ENCODE measurements at regions not wholly inside any gene's neighbourhood (a gene's known extent, or its start where the extent isn't known, plus 50 kb on each side); places are given as distances from the start of the nearest gene placed in this dataset.
A peak's percentile ranks its signal among the peaks of the same experiment; 100 is the strongest.

GRCh38 chr3:152113413-152113812, 155.3 kb upstream of the MBNL1 start:
- DNase-seq, result no peak

GRCh38 chr3:152113992-152114651, 154.6 kb upstream of the MBNL1 start:
- in situ Hi-C loops (cut with HindIII; ENCODE audit: low pct_ligation_motif_present, low sequenced_read_pairs), result no loop called here
- no peak overlapping the region for H3K4me3 ChIP-seq (ENCODE audit: low read depth, low read length)
- H3K36me3 ChIP-seq (replicated peaks), result no peaks in the 10 kb centered on the region
- H3K27ac ChIP-seq, result no peak overlapping the region
- no peaks in the 10 kb centered on the region for H3K27me3 ChIP-seq (replicated peaks)
- no peak for TF ChIP-seq CTCF (IDR thresholded peaks at IDR 0.05; ENCODE audit: low read depth, low read length, missing control alignments)
- no peak for DNase-seq

More at GRCh38 chr3:152113413-152113812, 155.3 kb upstream of the MBNL1 start:
- Histone ChIP-seq H3K4me3 (ENCODE audit: low read depth, low read length) (no peak overlapping the region), H3K27me3 (replicated peaks) (no peaks in the 10 kb centered on the region), H3K27ac (no peak overlapping the region), H3K36me3 (replicated peaks) (no peaks in the 10 kb centered on the region)
- no peak for TF ChIP-seq CTCF (IDR thresholded peaks at IDR 0.05; ENCODE audit: low read depth, low read length, missing control alignments)
- in situ Hi-C loops (cut with HindIII; ENCODE audit: low pct_ligation_motif_present, low sequenced_read_pairs), result no loop called here

- no peak for DNase-seq
- peak overlapping the region; percentile 91 for H3K27ac ChIP-seq
- H3K27me3 ChIP-seq (replicated peaks), result no peaks in the 10 kb centered on the region
- no peaks in the 10 kb centered on the region for H3K36me3 ChIP-seq (replicated peaks)
- in situ Hi-C loops (cut with HindIII; ENCODE audit: low pct_ligation_motif_present, low sequenced_read_pairs), result no loop called here
- no peak for TF ChIP-seq CTCF (IDR thresholded peaks at IDR 0.05; ENCODE audit: low read depth, low read length, missing control alignments)
- H3K4me3 ChIP-seq (ENCODE audit: low read depth, low read length), result no peak overlapping the region
Observed at GRCh38 chr3:152120601-152121269, 148.0 kb upstream of the MBNL1 start.

GRCh38 chr3:152121270-152121636, 147.5 kb upstream of the MBNL1 start:
- no peak for TF ChIP-seq CTCF (IDR thresholded peaks at IDR 0.05; ENCODE audit: low read depth, low read length, missing control alignments)

DNA sequence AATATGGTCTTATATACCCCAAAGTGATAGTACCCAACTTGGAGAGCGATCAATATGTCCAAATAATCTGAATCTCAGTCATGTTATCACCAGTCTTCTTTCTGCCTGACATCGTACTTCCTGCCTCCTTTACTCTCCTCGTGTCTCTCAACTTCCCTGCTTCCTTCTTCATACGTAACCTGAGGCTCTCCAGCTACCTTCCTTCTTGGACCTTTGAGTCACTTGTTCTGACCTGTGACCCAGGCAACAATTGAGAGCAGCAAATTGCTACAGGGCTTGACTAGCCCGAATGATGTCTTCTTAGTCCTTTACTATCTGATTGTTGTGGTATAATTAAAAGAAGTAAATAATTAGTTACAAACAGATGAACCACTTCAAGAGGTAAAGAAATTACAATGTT, 145.9 kb upstream of the MBNL1 start:
- in situ Hi-C loops (cut with HindIII; ENCODE audit: low pct_ligation_motif_present, low sequenced_read_pairs), result no loop called here
- DNase-seq, result no peak
- TF ChIP-seq CTCF (IDR thresholded peaks at IDR 0.05; ENCODE audit: low read depth, low read length, missing control alignments), result no peak
- no peak overlapping the region for H3K4me3 ChIP-seq (ENCODE audit: low read depth, low read length)
- H3K27ac ChIP-seq, result no peak overlapping the region
- H3K27me3 ChIP-seq (replicated peaks), result no peaks in the 10 kb centered on the region
- no peaks in the 10 kb centered on the region for H3K36me3 ChIP-seq (replicated peaks)

More at GRCh38 chr3:152121270-152121636, 147.5 kb upstream of the MBNL1 start:
- no peak for DNase-seq
- in situ Hi-C loops (cut with HindIII; ENCODE audit: low pct_ligation_motif_present, low sequenced_read_pairs), result no loop called here
- H3K27ac ChIP-seq, result peak overlapping the region; percentile 91
- H3K27me3 ChIP-seq (replicated peaks), result no peaks in the 10 kb centered on the region
- no peaks in the 10 kb centered on the region for H3K36me3 ChIP-seq (replicated peaks)
- no peak overlapping the region for H3K4me3 ChIP-seq (ENCODE audit: low read depth, low read length)
